Liver (tissue), 8 donors: ENCODE measurements at regions not wholly inside any gene's neighbourhood (a gene's known extent, or its start where the extent isn't known, plus 50 kb on each side); places are given as distances from the start of the nearest gene placed in this dataset.

ENCODE experiments used
- DNase-seq: peaks from one replicate; pipeline ENCODE4 v3.0.0-alpha.2; 2017; ENCODE audit warnings: low spot score
- H3K27ac ChIP-seq, 2 donors: one replicate each; pipeline ENCODE4 v1.7.0; 2013; ENCODE audit warnings: inconsistent platforms in 2 of 2, low read length in 2 of 2, control low read depth in 1 of 2, low read depth in 1 of 2, mild to moderate bottlenecking in 1 of 2
- H3K27me3 ChIP-seq, 4 donors: one replicate each; pipeline versions ENCODE4 v1.6.1 to v1.7.0; 2013; ENCODE audit warnings: low read length in 3 of 4, inconsistent platforms in 1 of 4, mild to moderate bottlenecking in 1 of 4, moderate library complexity in 1 of 4; ENCODE audit not compliant: control insufficient read depth in 4 of 4, insufficient read depth in 4 of 4
- H3K36me3 ChIP-seq, 4 donors: one replicate each; pipeline versions ENCODE4 v1.6.1 to v1.7.0; 2013; ENCODE audit warnings: low read length in 3 of 4, mild to moderate bottlenecking in 3 of 4, low read depth in 1 of 4, moderate library complexity in 1 of 4; ENCODE audit not compliant: control insufficient read depth in 4 of 4, insufficient read depth in 3 of 4
- H3K4me1 ChIP-seq, 4 donors: one replicate each; pipeline versions ENCODE4 v1.6.1 to v1.7.0; 2013; ENCODE audit warnings: low read length in 3 of 4, mild to moderate bottlenecking in 3 of 4, moderate library complexity in 1 of 4; ENCODE audit not compliant: control insufficient read depth in 4 of 4, insufficient read depth in 4 of 4
- H3K4me3 ChIP-seq, 3 donors: one replicate each; pipeline versions ENCODE4 v1.6.1 to v1.7.0; 2013; ENCODE audit warnings: low read length in 3 of 3, control low read depth in 1 of 3, low read depth in 1 of 3, mild to moderate bottlenecking in 1 of 3
- H3K9ac ChIP-seq, 2 donors: one replicate each; pipeline ENCODE4 v1.7.0; 2013; ENCODE audit warnings: low read length in 2 of 2, mild to moderate bottlenecking in 2 of 2, moderate library complexity in 2 of 2, control low read depth in 1 of 2, low read depth in 1 of 2
- H3K9me3 ChIP-seq, 4 donors: one replicate each; pipeline versions ENCODE4 v1.6.1 to v1.7.0; 2013; ENCODE audit warnings: low read length in 3 of 4; ENCODE audit not compliant: control insufficient read depth in 4 of 4
- EGR1 ChIP-seq, 2 donors: IDR thresholded peaks; 2 replicates each; pipeline ENCODE4 v1.6.1; 2016 to 2018; ENCODE audit warnings: antibody characterized with exemption in 2 of 2, low read depth in 2 of 2
- FOXA1 ChIP-seq: IDR thresholded peaks from 2 replicates; pipeline ENCODE4 v1.6.1; 2016; ENCODE audit warnings: antibody characterized with exemption
- GABPA ChIP-seq, 2 donors: IDR thresholded peaks in 1 of 2; conservative IDR thresholded peaks in 1 of 2; 2 replicates each; pipeline ENCODE4 v1.6.1; 2016; ENCODE audit warnings: antibody characterized with exemption in 2 of 2, mild to moderate bottlenecking in 1 of 2, moderate library complexity in 1 of 2
- HNF4A ChIP-seq, 2 donors: conservative IDR thresholded peaks; 2 replicates each; pipeline ENCODE4 v1.6.1; 2016; ENCODE audit warnings: antibody characterized with exemption in 2 of 2, mild to moderate bottlenecking in 2 of 2
- HNF4G ChIP-seq: IDR thresholded peaks from 2 replicates; pipeline ENCODE4 v1.6.1; 2016; ENCODE audit warnings: antibody characterized with exemption
- JUND ChIP-seq, 2 donors: IDR thresholded peaks; 2 replicates each; pipeline ENCODE4 v1.6.1; 2016; ENCODE audit warnings: antibody characterized with exemption in 2 of 2
- NR2F2 ChIP-seq: IDR thresholded peaks from 2 replicates; pipeline ENCODE4 v1.6.1; 2016; ENCODE audit warnings: antibody characterized with exemption
- RAD21 ChIP-seq, 2 donors: IDR thresholded peaks; 2 replicates each; pipeline ENCODE4 v1.6.1; 2016; ENCODE audit warnings: antibody characterized with exemption in 2 of 2, mild to moderate bottlenecking in 2 of 2
- RXRA ChIP-seq, 2 donors: IDR thresholded peaks; 2 replicates each; pipeline ENCODE4 v1.6.1; 2017 to 2018; ENCODE audit warnings: antibody characterized with exemption in 2 of 2, mild to moderate bottlenecking in 1 of 2
- YY1 ChIP-seq: IDR thresholded peaks from 2 replicates; pipeline ENCODE4 v1.6.1; 2016; ENCODE audit warnings: antibody characterized with exemption, mild to moderate bottlenecking
- WGBS: extraction: QIAGEN DNeasy Blood & Tissue Kit; methylation state at CpG from one replicate; pipeline ENCODE4 v1.1.7; 2013; 5-methylcytosine and 5-hydroxymethylcytosine counted together
- TF ChIP-seq, protein P1 (sequence below): IDR thresholded peaks from 2 replicates; pipeline ENCODE4 v1.6.1; 2016; ENCODE audit warnings: antibody characterized with exemption, mild to moderate bottlenecking
- TF ChIP-seq, protein P2 (sequence below): IDR thresholded peaks from 2 replicates; pipeline ENCODE4 v1.6.1; 2016; ENCODE audit warnings: antibody characterized with exemption
- TF ChIP-seq, protein P3 (sequence below): fragments of 150-350 bp; IDR thresholded peaks from 2 replicates; pipeline ENCODE4 v1.5.1; 2017; ENCODE audit warnings: improper control_type of control experiment, low read depth, low read length; ENCODE audit not compliant: missing input control
- TF ChIP-seq, protein P4 (sequence below): IDR thresholded peaks from 2 replicates; pipeline ENCODE4 v1.6.1; 2016; ENCODE audit warnings: antibody characterized with exemption
- TF ChIP-seq, protein P5 (sequence below): IDR thresholded peaks from 2 replicates; pipeline ENCODE4 v1.6.1; 2016; ENCODE audit warnings: antibody characterized with exemption
- donor health status: healthy.
- donor health status: healthy.
- donor health status: healthy.
- donor health status: healthy.
- donor health status: healthy.

DNA sequence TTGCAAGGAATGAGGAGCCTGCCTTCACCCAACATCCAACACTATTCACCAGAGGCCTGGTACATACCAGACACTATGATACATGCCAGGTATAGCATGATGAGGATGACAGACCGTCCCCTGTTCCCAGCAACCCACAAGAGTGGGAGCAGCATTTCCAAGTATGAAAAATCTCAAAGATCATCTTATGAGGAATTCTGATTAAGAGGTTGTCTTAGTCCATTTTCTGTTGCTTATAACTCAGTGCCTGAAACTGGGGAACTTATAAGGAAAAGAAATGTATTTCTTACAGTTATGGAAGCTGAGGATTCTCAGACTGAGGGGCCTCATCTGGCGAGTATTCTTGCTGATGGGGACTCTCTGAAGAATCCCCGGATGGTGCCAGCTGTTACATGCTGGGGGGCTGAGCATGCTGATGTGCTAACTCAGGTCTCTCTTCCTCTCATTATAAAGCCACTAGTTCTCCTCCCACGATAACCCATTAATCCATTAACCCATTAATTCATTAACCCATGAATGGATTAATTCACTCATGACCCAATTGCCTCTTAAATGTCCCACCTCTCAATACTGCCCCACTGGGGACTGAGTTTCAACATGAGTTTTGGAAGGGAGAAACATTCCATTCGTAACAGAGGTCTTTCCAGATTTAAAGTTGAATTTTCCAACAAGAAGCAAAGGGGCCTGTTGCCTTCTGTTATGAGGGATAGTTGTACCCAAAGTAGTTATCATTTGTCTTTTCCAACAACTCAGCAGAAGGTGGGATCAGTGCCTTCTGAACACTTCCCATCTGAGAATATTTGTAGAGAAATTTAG, 173.9 kb downstream of the HERPUD2 start (continued):
- TF ChIP-seq, protein P1, sequence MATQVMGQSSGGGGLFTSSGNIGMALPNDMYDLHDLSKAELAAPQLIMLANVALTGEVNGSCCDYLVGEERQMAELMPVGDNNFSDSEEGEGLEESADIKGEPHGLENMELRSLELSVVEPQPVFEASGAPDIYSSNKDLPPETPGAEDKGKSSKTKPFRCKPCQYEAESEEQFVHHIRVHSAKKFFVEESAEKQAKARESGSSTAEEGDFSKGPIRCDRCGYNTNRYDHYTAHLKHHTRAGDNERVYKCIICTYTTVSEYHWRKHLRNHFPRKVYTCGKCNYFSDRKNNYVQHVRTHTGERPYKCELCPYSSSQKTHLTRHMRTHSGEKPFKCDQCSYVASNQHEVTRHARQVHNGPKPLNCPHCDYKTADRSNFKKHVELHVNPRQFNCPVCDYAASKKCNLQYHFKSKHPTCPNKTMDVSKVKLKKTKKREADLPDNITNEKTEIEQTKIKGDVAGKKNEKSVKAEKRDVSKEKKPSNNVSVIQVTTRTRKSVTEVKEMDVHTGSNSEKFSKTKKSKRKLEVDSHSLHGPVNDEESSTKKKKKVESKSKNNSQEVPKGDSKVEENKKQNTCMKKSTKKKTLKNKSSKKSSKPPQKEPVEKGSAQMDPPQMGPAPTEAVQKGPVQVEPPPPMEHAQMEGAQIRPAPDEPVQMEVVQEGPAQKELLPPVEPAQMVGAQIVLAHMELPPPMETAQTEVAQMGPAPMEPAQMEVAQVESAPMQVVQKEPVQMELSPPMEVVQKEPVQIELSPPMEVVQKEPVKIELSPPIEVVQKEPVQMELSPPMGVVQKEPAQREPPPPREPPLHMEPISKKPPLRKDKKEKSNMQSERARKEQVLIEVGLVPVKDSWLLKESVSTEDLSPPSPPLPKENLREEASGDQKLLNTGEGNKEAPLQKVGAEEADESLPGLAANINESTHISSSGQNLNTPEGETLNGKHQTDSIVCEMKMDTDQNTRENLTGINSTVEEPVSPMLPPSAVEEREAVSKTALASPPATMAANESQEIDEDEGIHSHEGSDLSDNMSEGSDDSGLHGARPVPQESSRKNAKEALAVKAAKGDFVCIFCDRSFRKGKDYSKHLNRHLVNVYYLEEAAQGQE = no peak
- TF ChIP-seq HNF4A (conservative IDR thresholded peaks at IDR 0.05) = no peak
- TF ChIP-seq EGR1 (IDR thresholded peaks at IDR 0.05; ENCODE audit: low read depth in 2 of 2) = no peak
- TF ChIP-seq, protein P2, sequence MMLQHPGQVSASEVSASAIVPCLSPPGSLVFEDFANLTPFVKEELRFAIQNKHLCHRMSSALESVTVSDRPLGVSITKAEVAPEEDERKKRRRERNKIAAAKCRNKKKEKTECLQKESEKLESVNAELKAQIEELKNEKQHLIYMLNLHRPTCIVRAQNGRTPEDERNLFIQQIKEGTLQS = no peak

DNA sequence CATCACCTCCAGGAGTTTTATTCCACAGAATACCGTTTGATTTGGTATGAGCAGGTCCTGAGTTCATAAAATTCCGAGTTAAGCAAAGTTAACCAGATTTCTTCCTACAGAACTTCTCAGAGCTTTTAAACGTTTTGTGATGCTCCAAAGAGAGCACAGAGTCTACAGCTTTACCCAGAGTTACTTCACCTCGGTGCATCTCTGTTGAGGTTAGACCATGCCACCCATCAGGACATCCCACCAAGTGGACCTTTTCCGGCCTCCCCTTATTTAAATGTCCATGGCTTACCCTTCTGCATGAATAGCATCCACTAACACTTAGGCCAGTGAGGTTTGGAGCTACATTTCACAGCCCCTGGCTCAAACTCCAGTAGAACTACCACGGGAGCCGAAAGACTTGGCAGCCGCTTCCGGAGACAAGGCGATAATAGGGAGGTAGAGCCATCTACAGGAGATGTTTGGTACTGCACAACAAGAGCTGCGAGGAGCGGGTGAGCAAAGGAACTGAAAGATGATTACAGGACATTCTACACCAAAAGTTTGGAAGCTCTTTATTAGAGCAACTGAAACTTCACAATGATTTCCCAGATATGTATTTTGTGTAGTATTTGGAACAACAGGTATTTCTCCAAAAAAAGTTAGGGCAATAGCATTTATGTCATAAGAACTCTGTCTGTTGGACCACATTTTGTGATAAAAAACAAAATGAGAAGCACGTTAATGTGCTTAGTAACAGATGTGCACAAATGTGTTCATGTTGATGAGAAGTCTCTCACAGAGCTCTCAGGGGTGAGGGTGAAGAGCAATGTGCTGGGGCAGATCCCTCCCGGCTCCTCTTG, 174.7 kb downstream of the HERPUD2 start:
- H3K9ac ChIP-seq = no peak overlapping the region
- TF ChIP-seq JUND (IDR thresholded peaks at IDR 0.05) (no peak), RAD21 (IDR thresholded peaks at IDR 0.05) (peak; percentile 98 to 99), RXRA (IDR thresholded peaks at IDR 0.05) (no peak), YY1 (no peak), HNF4A (conservative IDR thresholded peaks at IDR 0.05) (peak in 1 of 2 donors; percentile 13)
- TF ChIP-seq, protein P3, sequence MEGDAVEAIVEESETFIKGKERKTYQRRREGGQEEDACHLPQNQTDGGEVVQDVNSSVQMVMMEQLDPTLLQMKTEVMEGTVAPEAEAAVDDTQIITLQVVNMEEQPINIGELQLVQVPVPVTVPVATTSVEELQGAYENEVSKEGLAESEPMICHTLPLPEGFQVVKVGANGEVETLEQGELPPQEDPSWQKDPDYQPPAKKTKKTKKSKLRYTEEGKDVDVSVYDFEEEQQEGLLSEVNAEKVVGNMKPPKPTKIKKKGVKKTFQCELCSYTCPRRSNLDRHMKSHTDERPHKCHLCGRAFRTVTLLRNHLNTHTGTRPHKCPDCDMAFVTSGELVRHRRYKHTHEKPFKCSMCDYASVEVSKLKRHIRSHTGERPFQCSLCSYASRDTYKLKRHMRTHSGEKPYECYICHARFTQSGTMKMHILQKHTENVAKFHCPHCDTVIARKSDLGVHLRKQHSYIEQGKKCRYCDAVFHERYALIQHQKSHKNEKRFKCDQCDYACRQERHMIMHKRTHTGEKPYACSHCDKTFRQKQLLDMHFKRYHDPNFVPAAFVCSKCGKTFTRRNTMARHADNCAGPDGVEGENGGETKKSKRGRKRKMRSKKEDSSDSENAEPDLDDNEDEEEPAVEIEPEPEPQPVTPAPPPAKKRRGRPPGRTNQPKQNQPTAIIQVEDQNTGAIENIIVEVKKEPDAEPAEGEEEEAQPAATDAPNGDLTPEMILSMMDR = peak; percentile 95
- peak; percentile 67 for DNase-seq
- H3K27ac ChIP-seq = no peak overlapping the region
- no peak overlapping the region for H3K4me3 ChIP-seq
- no peaks in the 10 kb centered on the region for H3K36me3 ChIP-seq
- peaks cover 0 to 2% (median 0%) of the 10 kb centered on the region in 4 donors for H3K4me1 ChIP-seq
- H3K27me3 ChIP-seq = no peaks in the 10 kb centered on the region
- WGBS = 34% methylated on average over 14 of the region's 14 CpGs
- no peaks in the 10 kb centered on the region for H3K9me3 ChIP-seq

DNA sequence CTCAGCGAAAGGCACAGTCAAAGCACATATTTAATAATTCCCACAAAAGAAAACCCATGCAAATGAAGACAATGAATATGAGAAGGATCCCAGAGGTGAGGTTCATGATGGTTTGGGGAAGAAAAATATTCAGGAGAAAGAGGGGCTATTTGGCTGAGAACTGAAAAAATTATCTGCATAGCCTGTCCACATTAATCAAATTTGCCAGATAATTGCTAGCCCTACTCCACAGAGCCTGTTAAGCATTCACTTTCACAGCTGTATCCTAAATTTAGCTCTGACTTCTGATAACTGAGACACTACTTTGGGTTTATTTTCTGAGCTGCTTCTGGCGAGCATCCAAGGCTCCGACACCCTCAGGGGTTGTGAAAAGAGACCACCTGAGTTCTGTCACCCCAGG, 176.2 kb downstream of the HERPUD2 start:
- no peaks in the 10 kb centered on the region for H3K36me3 ChIP-seq
- H3K9ac ChIP-seq = no peak overlapping the region
- H3K27me3 ChIP-seq = no peaks in the 10 kb centered on the region
- peaks cover 0 to 2% (median 0%) of the 10 kb centered on the region in 4 donors for H3K4me1 ChIP-seq
- TF ChIP-seq, protein P4, sequence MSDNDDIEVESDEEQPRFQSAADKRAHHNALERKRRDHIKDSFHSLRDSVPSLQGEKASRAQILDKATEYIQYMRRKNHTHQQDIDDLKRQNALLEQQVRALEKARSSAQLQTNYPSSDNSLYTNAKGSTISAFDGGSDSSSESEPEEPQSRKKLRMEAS = no peak
- TF ChIP-seq HNF4A (conservative IDR thresholded peaks at IDR 0.05) = no peak
- no peak for TF ChIP-seq FOXA1
- TF ChIP-seq, protein P1 = no peak
- TF ChIP-seq NR2F2 = no peak
- no peak for TF ChIP-seq GABPA (IDR thresholded peaks at IDR 0.05 in 1 of 2, conservative IDR thresholded peaks at IDR 0.05 in 1 of 2)
- TF ChIP-seq, protein P5, sequence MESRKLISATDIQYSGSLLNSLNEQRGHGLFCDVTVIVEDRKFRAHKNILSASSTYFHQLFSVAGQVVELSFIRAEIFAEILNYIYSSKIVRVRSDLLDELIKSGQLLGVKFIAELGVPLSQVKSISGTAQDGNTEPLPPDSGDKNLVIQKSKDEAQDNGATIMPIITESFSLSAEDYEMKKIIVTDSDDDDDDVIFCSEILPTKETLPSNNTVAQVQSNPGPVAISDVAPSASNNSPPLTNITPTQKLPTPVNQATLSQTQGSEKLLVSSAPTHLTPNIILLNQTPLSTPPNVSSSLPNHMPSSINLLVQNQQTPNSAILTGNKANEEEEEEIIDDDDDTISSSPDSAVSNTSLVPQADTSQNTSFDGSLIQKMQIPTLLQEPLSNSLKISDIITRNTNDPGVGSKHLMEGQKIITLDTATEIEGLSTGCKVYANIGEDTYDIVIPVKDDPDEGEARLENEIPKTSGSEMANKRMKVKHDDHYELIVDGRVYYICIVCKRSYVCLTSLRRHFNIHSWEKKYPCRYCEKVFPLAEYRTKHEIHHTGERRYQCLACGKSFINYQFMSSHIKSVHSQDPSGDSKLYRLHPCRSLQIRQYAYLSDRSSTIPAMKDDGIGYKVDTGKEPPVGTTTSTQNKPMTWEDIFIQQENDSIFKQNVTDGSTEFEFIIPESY = no peak
- no peak for TF ChIP-seq HNF4G
- TF ChIP-seq RAD21 (IDR thresholded peaks at IDR 0.05) = no peak
- H3K9me3 ChIP-seq = no peaks in the 10 kb centered on the region
- no peak overlapping the region for H3K27ac ChIP-seq
- 76% methylated on average over 3 of the region's 3 CpGs for WGBS
- no peak overlapping the region for H3K4me3 ChIP-seq
- DNase-seq = no peak
